ENCODE measurements at regions not wholly inside any gene's neighbourhood (a gene's known extent, or its start where the extent isn't known, plus 50 kb on each side); places are given as distances from the start of the nearest gene placed in this dataset.

DNA sequence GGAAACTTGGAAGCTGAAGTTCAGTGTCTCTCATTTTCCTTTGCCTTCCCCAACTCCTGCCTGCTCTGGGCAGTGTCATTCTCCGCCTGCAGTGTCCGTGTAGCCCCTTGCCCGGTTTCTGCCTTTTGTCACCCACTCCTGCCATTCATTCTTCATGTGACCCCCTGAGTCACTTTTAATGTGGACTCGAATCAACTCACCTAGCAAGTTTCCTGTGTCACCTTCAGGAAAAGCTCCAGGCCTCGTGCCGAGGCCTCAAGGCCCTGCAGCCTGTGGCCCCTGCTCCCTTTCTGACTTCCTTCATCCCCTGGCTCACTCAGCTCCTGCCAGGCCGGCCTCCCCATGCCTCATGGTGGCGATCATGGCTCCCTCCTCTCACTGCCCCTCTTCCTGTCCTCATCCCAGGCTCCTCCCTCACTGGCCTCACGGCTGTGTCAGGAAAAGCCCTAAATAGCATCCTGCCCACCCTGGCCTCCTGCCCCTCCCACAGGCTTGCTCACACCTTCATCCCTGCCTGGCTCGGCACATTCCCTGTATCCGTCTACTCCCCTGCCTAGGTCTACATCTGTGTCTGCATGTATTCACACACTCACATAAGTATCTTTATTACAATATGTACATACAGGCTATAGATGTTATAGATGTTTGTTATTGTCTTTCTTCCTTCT lies 294.9 kb downstream of the MED10 start:
- TF ChIP-seq, protein P1, sequence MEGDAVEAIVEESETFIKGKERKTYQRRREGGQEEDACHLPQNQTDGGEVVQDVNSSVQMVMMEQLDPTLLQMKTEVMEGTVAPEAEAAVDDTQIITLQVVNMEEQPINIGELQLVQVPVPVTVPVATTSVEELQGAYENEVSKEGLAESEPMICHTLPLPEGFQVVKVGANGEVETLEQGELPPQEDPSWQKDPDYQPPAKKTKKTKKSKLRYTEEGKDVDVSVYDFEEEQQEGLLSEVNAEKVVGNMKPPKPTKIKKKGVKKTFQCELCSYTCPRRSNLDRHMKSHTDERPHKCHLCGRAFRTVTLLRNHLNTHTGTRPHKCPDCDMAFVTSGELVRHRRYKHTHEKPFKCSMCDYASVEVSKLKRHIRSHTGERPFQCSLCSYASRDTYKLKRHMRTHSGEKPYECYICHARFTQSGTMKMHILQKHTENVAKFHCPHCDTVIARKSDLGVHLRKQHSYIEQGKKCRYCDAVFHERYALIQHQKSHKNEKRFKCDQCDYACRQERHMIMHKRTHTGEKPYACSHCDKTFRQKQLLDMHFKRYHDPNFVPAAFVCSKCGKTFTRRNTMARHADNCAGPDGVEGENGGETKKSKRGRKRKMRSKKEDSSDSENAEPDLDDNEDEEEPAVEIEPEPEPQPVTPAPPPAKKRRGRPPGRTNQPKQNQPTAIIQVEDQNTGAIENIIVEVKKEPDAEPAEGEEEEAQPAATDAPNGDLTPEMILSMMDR (IDR thresholded peaks at IDR 0.05; ENCODE audit: borderline replicate concordance, extremely low read depth, insufficient read depth), result no peak
- no peak for DNase-seq
- intact Hi-C loops (cut with DNase I), result no loop called here
- no peak overlapping the region for H3K27ac ChIP-seq (ENCODE audit: low read depth in 2 of 2, low read length in 2 of 2)
- no peaks in the 10 kb centered on the region for H3K27me3 ChIP-seq (ENCODE audit: control insufficient read depth, insufficient read depth, low read length)
- no peak overlapping the region for H3K4me3 ChIP-seq (ENCODE audit: low read length in 3 of 3)
- H3K9me3 ChIP-seq (ENCODE audit: control insufficient read depth in 2 of 3, insufficient read depth in 1 of 3, low read length in 3 of 3), result no peaks in the 10 kb centered on the region
- no peaks in the 10 kb centered on the region for H3K36me3 ChIP-seq (ENCODE audit: control insufficient read depth in 2 of 3, insufficient read depth in 3 of 3, low read length in 3 of 3)
- FAIRE-seq, result no peak
- no peaks in the 10 kb centered on the region for H3K4me1 ChIP-seq (ENCODE audit: control insufficient read depth in 2 of 3, insufficient read depth in 2 of 3, low read depth in 1 of 3, low read length in 3 of 3)
- H3K9ac ChIP-seq (ENCODE audit: low read length in 3 of 3), result no peak overlapping the region

GRCh38 chr5:6082685-6083084 lies 295.7 kb downstream of the MED10 start:
- no peaks in the 10 kb centered on the region for H3K9me3 ChIP-seq (ENCODE audit: control insufficient read depth in 2 of 3, insufficient read depth in 1 of 3, low read length in 3 of 3)
- TF ChIP-seq, protein P1 (IDR thresholded peaks at IDR 0.05; ENCODE audit: borderline replicate concordance, extremely low read depth, insufficient read depth), result no peak
- DNase-seq (no peak), FAIRE-seq (no peak)
- H3K27ac ChIP-seq (ENCODE audit: low read depth in 2 of 2, low read length in 2 of 2), result no peak overlapping the region
- H3K36me3 ChIP-seq (ENCODE audit: control insufficient read depth in 2 of 3, insufficient read depth in 3 of 3, low read length in 3 of 3), result no peaks in the 10 kb centered on the region
- no peak overlapping the region for H3K9ac ChIP-seq (ENCODE audit: low read length in 3 of 3)
- H3K4me3 ChIP-seq (ENCODE audit: low read length in 3 of 3), result no peak overlapping the region
- H3K4me1 ChIP-seq (ENCODE audit: control insufficient read depth in 2 of 3, insufficient read depth in 2 of 3, low read depth in 1 of 3, low read length in 3 of 3), result no peaks in the 10 kb centered on the region
- no peaks in the 10 kb centered on the region for H3K27me3 ChIP-seq (ENCODE audit: control insufficient read depth, insufficient read depth, low read length)
- intact Hi-C loops (cut with DNase I), result no loop called here

DNA sequence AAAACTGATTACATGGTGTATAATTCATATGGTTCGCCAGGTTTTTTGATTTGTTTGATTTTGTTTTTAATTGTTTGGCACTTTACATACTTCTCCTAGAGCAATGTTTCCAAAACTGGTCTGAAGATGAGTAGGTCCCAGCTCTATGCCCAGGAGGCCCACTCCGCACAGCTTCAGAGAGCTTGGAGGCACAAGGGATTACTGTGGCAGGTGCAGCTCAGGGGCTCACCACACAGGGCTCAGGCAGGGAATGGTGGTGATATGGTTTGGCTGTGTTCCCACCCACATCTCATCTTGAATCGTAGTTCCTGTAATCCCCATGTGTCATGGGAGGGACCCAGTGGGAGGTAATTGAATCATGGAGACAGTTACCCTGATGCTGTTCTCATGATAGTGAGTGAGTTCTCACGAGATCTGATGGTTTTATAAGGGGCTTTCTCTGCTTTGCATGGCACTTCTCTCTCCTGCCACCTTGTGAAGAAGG lies 296.6 kb downstream of the MED10 start:
- Histone ChIP-seq H3K27ac (ENCODE audit: low read depth in 2 of 2, low read length in 2 of 2) (no peak overlapping the region), H3K4me3 (ENCODE audit: low read length in 3 of 3) (no peak overlapping the region), H3K9ac (ENCODE audit: low read length in 3 of 3) (no peak overlapping the region), H3K36me3 (ENCODE audit: control insufficient read depth in 2 of 3, insufficient read depth in 3 of 3, low read length in 3 of 3) (no peaks in the 10 kb centered on the region), H3K9me3 (ENCODE audit: control insufficient read depth in 2 of 3, insufficient read depth in 1 of 3, low read length in 3 of 3) (no peaks in the 10 kb centered on the region), H3K27me3 (ENCODE audit: control insufficient read depth, insufficient read depth, low read length) (no peaks in the 10 kb centered on the region), H3K4me1 (ENCODE audit: control insufficient read depth in 2 of 3, insufficient read depth in 2 of 3, low read depth in 1 of 3, low read length in 3 of 3) (no peaks in the 10 kb centered on the region)
- TF ChIP-seq, protein P1 (IDR thresholded peaks at IDR 0.05; ENCODE audit: borderline replicate concordance, extremely low read depth, insufficient read depth), result no peak
- DNase-seq, result no peak
- FAIRE-seq, result no peak
- intact Hi-C loops (cut with DNase I), result no loop called here
